ENCODE measurements at regions not wholly inside any gene's neighbourhood (a gene's known extent, or its start where the extent isn't known, plus 50 kb on each side); places are given as distances from the start of the nearest gene placed in this dataset.

DNA sequence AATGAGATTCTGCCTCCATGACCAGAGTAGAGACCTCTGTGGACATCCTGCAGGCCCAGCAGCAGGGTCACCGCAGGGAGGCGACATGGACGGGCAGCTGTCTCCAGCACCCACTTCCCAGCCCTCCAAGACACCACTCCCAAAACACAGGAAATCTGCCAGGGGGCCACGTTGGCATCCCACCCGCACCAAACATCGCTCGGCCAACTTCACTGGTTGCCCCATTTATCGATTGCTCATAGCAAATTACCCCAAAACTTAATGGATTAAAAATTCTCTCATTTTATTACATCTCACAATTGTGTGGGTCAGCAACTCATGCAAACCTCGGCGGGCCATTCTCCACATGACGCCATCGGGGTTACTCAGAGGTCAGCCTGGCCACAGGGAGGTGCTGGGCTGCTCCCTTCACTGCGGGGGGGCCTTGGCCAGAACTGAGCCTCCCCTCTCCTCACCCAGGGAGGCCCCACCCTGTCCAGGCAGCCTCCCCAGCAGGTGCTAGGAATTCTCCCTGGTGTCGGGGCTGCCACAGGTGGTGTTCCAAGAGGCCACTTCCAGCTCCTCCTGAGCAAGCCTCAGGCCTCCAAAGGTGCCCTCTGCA is 420.7 kb upstream of the MYT1L start:
- no TSS peak for BruUV-seq (replicated peaks)
- H3K4me3 Mint-ChIP-seq (ENCODE audit: unreplicated experiment): no peak overlapping the region
- H3K36me3 Mint-ChIP-seq (ENCODE audit: insufficient read depth, unreplicated experiment): peaks cover 5% of the 10 kb centered on the region
- no peaks in the 10 kb centered on the region for H3K4me1 Mint-ChIP-seq (ENCODE audit: insufficient read depth, unreplicated experiment)
- no peaks in the 10 kb centered on the region for H3K27me3 Mint-ChIP-seq (ENCODE audit: insufficient read depth, unreplicated experiment)
- no peak for TF ChIP-seq CTCF (IDR thresholded peaks at IDR 0.05; ENCODE audit: unreplicated experiment)
- CTCF ChIA-PET: no interaction called here
- no peak overlapping the region for H3K27ac Mint-ChIP-seq (ENCODE audit: low read depth, unreplicated experiment)
- POLR2A ChIA-PET: no interaction called here
- peaks cover 19% of the 10 kb centered on the region for H3K9me3 Mint-ChIP-seq (ENCODE audit: unreplicated experiment)
- no peak for DNase-seq (ENCODE audit: unreplicated experiment)
- intact Hi-C loops (cut with micrococcal nuclease): no loop called here

DNA sequence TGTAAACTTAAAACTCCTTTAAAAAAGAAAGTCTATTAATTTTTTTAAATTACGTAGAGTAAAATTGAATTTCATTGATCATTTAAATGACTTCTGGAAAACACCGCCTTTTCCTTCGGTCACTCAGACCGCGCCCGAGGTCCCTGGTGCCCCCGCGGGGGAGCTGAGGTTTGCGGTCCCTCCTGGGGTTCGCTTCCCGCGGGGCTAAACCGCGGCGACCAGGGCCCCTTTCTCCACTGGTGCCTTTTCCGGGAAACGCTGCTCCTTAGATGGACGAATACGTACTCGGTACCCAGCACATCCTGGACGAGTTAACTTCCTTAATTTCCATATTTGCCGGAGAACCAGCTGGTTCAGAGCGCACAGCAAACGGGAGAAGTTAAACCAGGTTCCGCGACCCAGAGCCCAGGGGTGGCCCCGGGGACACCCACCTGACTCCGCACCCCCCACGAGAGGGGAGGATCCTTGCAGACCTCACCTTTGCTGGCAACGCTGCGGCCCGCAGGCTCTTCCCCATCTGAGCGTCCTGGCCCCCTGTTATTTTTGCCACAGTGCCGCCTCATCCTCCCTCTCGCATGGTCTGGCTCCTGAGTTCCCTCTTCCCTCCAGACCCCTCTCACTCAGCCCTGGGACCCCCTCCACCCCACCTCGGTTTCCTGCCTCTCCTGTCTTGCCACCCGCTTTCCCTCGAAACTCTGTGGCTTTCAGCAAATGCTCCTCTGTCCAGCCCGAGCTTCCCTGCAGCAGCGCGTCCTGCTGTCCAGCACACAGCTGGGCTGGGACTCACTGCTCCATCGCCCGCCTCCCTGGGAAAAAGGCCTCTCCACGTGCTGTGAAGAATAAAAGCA is 420.0 kb upstream of the MYT1L start:
- Mint-ChIP-seq H3K27me3 (ENCODE audit: insufficient read depth, unreplicated experiment) (no peaks in the 10 kb centered on the region), H3K4me3 (ENCODE audit: unreplicated experiment) (no peak overlapping the region), H3K9me3 (ENCODE audit: unreplicated experiment) (peaks cover 19% of the 10 kb centered on the region), H3K27ac (ENCODE audit: low read depth, unreplicated experiment) (no peak overlapping the region), H3K4me1 (ENCODE audit: insufficient read depth, unreplicated experiment) (no peaks in the 10 kb centered on the region), H3K36me3 (ENCODE audit: insufficient read depth, unreplicated experiment) (peaks cover 5% of the 10 kb centered on the region)
- no TSS peak for BruUV-seq (replicated peaks)
- DNase-seq (ENCODE audit: unreplicated experiment): no peak
- POLR2A ChIA-PET: no interaction called here
- CTCF ChIA-PET: interaction anchor here (0.6 kb wide), 1 partner anchor 24 kb away, joined by 4 read pairs; no protein-coding TSS in a partner anchor
- intact Hi-C loops (cut with micrococcal nuclease): no loop called here
- TF ChIP-seq CTCF (IDR thresholded peaks at IDR 0.05; ENCODE audit: unreplicated experiment): no peak

DNA sequence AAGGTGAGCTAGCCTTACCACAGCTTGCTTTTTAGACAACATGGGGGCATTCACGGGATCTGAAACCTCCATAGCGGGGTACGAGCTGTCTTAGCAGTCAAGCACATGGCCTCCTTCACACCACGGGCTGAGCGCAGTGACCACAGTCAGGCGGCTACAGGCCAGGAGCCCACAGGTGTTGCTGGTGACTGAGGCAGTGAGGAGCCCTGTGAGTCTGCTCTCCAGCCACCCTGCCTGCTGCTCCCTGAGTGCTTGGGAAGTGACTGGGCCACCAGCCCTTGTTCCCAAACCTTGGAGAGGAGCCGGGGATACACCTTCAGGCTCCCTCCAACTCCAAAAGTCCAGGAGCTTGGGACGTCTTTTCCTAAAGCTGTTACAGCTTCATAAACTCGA is 418.1 kb upstream of the MYT1L start:
- Mint-ChIP-seq H3K27ac (ENCODE audit: low read depth, unreplicated experiment) (no peak overlapping the region), H3K9me3 (ENCODE audit: unreplicated experiment) (peaks cover 19% of the 10 kb centered on the region), H3K27me3 (ENCODE audit: insufficient read depth, unreplicated experiment) (no peaks in the 10 kb centered on the region), H3K4me1 (ENCODE audit: insufficient read depth, unreplicated experiment) (no peaks in the 10 kb centered on the region), H3K36me3 (ENCODE audit: insufficient read depth, unreplicated experiment) (peaks cover 5% of the 10 kb centered on the region), H3K4me3 (ENCODE audit: unreplicated experiment) (no peak overlapping the region)
- ChIA-PET POLR2A (no interaction called here), CTCF (interaction anchor here (1.0 kb wide), 1 partner anchor 8 kb away, joined by 3 read pairs; no protein-coding TSS in a partner anchor)
- DNase-seq (ENCODE audit: unreplicated experiment): no peak
- intact Hi-C loops (cut with micrococcal nuclease): no loop called here
- TF ChIP-seq CTCF (IDR thresholded peaks at IDR 0.05; ENCODE audit: unreplicated experiment): no peak
- BruUV-seq (replicated peaks): no TSS peak

GRCh38 chr2:2748399-2749205 is 417.5 kb upstream of the MYT1L start:
- TF ChIP-seq CTCF (IDR thresholded peaks at IDR 0.05; ENCODE audit: unreplicated experiment): no peak
- H3K36me3 Mint-ChIP-seq (ENCODE audit: insufficient read depth, unreplicated experiment): peaks cover 5% of the 10 kb centered on the region
- no peaks in the 10 kb centered on the region for H3K4me1 Mint-ChIP-seq (ENCODE audit: insufficient read depth, unreplicated experiment)
- H3K9me3 Mint-ChIP-seq (ENCODE audit: unreplicated experiment): peaks cover 19% of the 10 kb centered on the region
- no TSS peak for BruUV-seq (replicated peaks)
- ChIA-PET POLR2A (no interaction called here), CTCF (interaction anchor here (1.0 kb wide), 1 partner anchor 8 kb away, joined by 3 read pairs; no protein-coding TSS in a partner anchor)
- intact Hi-C loops (cut with micrococcal nuclease): no loop called here
- H3K27ac Mint-ChIP-seq (ENCODE audit: low read depth, unreplicated experiment): no peak overlapping the region
- no peak for DNase-seq (ENCODE audit: unreplicated experiment)
- H3K27me3 Mint-ChIP-seq (ENCODE audit: insufficient read depth, unreplicated experiment): no peaks in the 10 kb centered on the region
- H3K4me3 Mint-ChIP-seq (ENCODE audit: unreplicated experiment): no peak overlapping the region

Measured in MCF 10A (cell line).